HEK293 (cell line): ENCODE measurements at regions not wholly inside any gene's neighbourhood (a gene's known extent, or its start where the extent isn't known, plus 50 kb on each side); places are given as distances from the start of the nearest gene placed in this dataset.

Experiments
- CTCF ChIA-PET: fragments of 350-600 bp; formaldehyde crosslinking; extraction: SDS; loops from one replicate; lab custom pipeline; 2021; ENCODE audit warnings: antibody characterized with exemption; lab: Yijun Ruan, JAX
- POLR2A ChIA-PET: fragments of 300-600 bp; formaldehyde crosslinking; extraction: SDS; loops from one replicate; lab custom pipeline; 2020; ENCODE audit warnings: antibody characterized with exemption, inconsistent platforms; lab: Yijun Ruan, JAX
- H3K27ac ChIP-seq: fragments of 200-500 bp; sonication (Bioruptor generic); 2 replicates; pipeline ENCODE4 v1.5.1; 2014; ENCODE audit warnings: low read depth, low read length, control low read depth, inconsistent platforms; ENCODE audit errors: extremely low read depth
- H3K36me3 ChIP-seq, 2 experiments: fragments of 200-500 bp in 1 of 2; sonication (Bioruptor generic) in 1 of 2; 1 replicate in 1 of 2; 2 replicates in 1 of 2; pipeline ENCODE4 v1.5.1; 2014 to 2017; ENCODE audit warnings: inconsistent platforms in 2 of 2, low read length in 2 of 2; ENCODE audit not compliant: control insufficient read depth in 2 of 2, insufficient read depth in 1 of 2
- H3K4me1 ChIP-seq: fragments of 200-500 bp; sonication (Bioruptor generic); 2 replicates; pipeline ENCODE4 v1.5.1; 2014; ENCODE audit warnings: mild to moderate bottlenecking, low read length, inconsistent platforms; ENCODE audit not compliant: control insufficient read depth, insufficient read depth
- H3K4me3 ChIP-seq: 2 replicates; pipeline ENCODE4 v1.5.1; 2011; ENCODE audit warnings: low read depth, mild to moderate bottlenecking, control low read depth, low read length, moderate library complexity
- H3K9me3 ChIP-seq: fragments of 200-500 bp; sonication (Bioruptor generic); 2 replicates; pipeline ENCODE4 v1.5.1; 2014; ENCODE audit warnings: low read depth, low read length, inconsistent platforms; ENCODE audit not compliant: control insufficient read depth, insufficient read depth
- HOXD13 ChIP-seq: sonication (generic); formaldehyde crosslinking; IDR thresholded peaks from 2 replicates; pipeline ENCODE4 v1.8.0; 2022; ENCODE audit warnings: missing genetic modification reagents, borderline replicate concordance
- ZBTB49 ChIP-seq: fragments of 450-650 bp; formaldehyde crosslinking; IDR thresholded peaks from 2 replicates; pipeline ENCODE4 v1.5.1; 2016; ENCODE audit warnings: missing biosample characterization, missing genetic modification characterization, low read depth
- ZBTB8A ChIP-seq: fragments of 450-650 bp; formaldehyde crosslinking; IDR thresholded peaks from 2 replicates; pipeline ENCODE4 v1.5.1; 2016; ENCODE audit warnings: missing biosample characterization, missing genetic modification characterization
- ZFP37 ChIP-seq: fragments of 450-650 bp; formaldehyde crosslinking; IDR thresholded peaks from 2 replicates; pipeline ENCODE4 v1.5.1; 2016; ENCODE audit warnings: missing biosample characterization, missing genetic modification characterization
- ZIC2 ChIP-seq: fragments of 450-650 bp; formaldehyde crosslinking; IDR thresholded peaks from 2 replicates; pipeline ENCODE4 v1.5.1; 2016; ENCODE audit warnings: missing biosample characterization, missing genetic modification characterization
- ZNF112 ChIP-seq: fragments of 450-650 bp; formaldehyde crosslinking; IDR thresholded peaks from 2 replicates; pipeline ENCODE4 v1.5.0; 2017; ENCODE audit warnings: missing biosample characterization, missing genetic modification characterization
- ZNF140 ChIP-seq: fragments of 450-650 bp; formaldehyde crosslinking; IDR thresholded peaks from 2 replicates; pipeline ENCODE4 v1.5.1; 2016; ENCODE audit warnings: missing biosample characterization, missing genetic modification characterization
- ZNF157 ChIP-seq: fragments of 450-650 bp; formaldehyde crosslinking; IDR thresholded peaks from 2 replicates; pipeline ENCODE4 v1.5.1; 2016; ENCODE audit warnings: missing biosample characterization, missing genetic modification characterization
- ZNF174 ChIP-seq: fragments of 450-650 bp; formaldehyde crosslinking; IDR thresholded peaks from 2 replicates; pipeline ENCODE4 v1.5.0; 2017; ENCODE audit warnings: missing biosample characterization, mild to moderate bottlenecking, missing genetic modification characterization
- ZNF335 ChIP-seq: fragments of 450-650 bp; formaldehyde crosslinking; conservative IDR thresholded peaks from 2 replicates; pipeline ENCODE4 v1.5.1; 2016; ENCODE audit warnings: missing biosample characterization, missing genetic modification characterization
- ZNF394 ChIP-seq: fragments of 450-650 bp; formaldehyde crosslinking; IDR thresholded peaks from 2 replicates; pipeline ENCODE4 v1.5.1; 2016; ENCODE audit warnings: missing biosample characterization, missing genetic modification characterization, mild to moderate bottlenecking, moderate library complexity, borderline replicate concordance
- ZNF514 ChIP-seq: fragments of 450-650 bp; formaldehyde crosslinking; IDR thresholded peaks from 2 replicates; pipeline ENCODE4 v1.5.1; 2016; ENCODE audit warnings: missing biosample characterization, missing genetic modification characterization
- ZNF548 ChIP-seq: fragments of 450-650 bp; formaldehyde crosslinking; IDR thresholded peaks from 2 replicates; pipeline ENCODE4 v1.5.1; 2016; ENCODE audit warnings: missing biosample characterization, missing genetic modification characterization
- ZNF555 ChIP-seq: fragments of 450-650 bp; formaldehyde crosslinking; conservative IDR thresholded peaks from 2 replicates; pipeline ENCODE4 v1.5.1; 2017; ENCODE audit warnings: missing biosample characterization, mild to moderate bottlenecking, missing genetic modification characterization, inconsistent platforms
- ZNF76 ChIP-seq: fragments of 450-650 bp; formaldehyde crosslinking; IDR thresholded peaks from 2 replicates; pipeline ENCODE4; 2016; ENCODE audit warnings: low read depth, missing biosample characterization, missing genetic modification characterization, borderline replicate concordance
- ZSCAN5A ChIP-seq: fragments of 450-650 bp; formaldehyde crosslinking; IDR thresholded peaks from 2 replicates; pipeline ENCODE4 v1.5.1; 2016; ENCODE audit warnings: missing biosample characterization, missing genetic modification characterization

- Histone ChIP-seq H3K27ac (no peak overlapping the region), H3K36me3 (no peaks in the 10 kb centered on the region), H3K9me3 (no peaks in the 10 kb centered on the region), H3K4me1 (no peaks in the 10 kb centered on the region), H3K4me3 (no peak overlapping the region)
- TF ChIP-seq ZNF112 (tag by site-specific recombination) (no peak), ZFP37 (no peak), ZNF548 (tag by site-specific recombination) (no peak)
- ChIA-PET CTCF (interaction anchor here (0.5 to 0.7 kb wide), 3 partner anchors 22 to 976 kb away, joined by 3 to 5 read pairs (median 4); no protein-coding TSS in a partner anchor), POLR2A (no interaction called here)
Observed at GRCh38 chr11:87399341-87399740, 361.6 kb downstream of the TMEM135 start.

GRCh38 chr11:87398931-87399330 is 361.2 kb downstream of the TMEM135 start:
- no peak overlapping the region for H3K4me3 ChIP-seq
- H3K27ac ChIP-seq = no peak overlapping the region
- POLR2A ChIA-PET = no interaction called here
- CTCF ChIA-PET = interaction anchor here (0.7 to 1.2 kb wide), 2 partner anchors 22 to 976 kb away, joined by 3 to 5 read pairs; no protein-coding TSS in a partner anchor
- no peaks in the 10 kb centered on the region for H3K9me3 ChIP-seq
- TF ChIP-seq ZNF335 = no peak
- H3K4me1 ChIP-seq = no peaks in the 10 kb centered on the region
- no peaks in the 10 kb centered on the region for H3K36me3 ChIP-seq

- no peak overlapping the region for H3K27ac ChIP-seq
- no peaks in the 10 kb centered on the region for H3K9me3 ChIP-seq
- TF ChIP-seq ZBTB49 (tag by site-specific recombination) (no peak), ZNF157 (tag by site-specific recombination) (no peak)
- POLR2A ChIA-PET = no interaction called here
- H3K4me3 ChIP-seq = no peak overlapping the region
- CTCF ChIA-PET = interaction anchor here (0.8 kb wide), 1 partner anchor 24 kb away, joined by 4 read pairs; no protein-coding TSS in a partner anchor
- H3K36me3 ChIP-seq = no peaks in the 10 kb centered on the region
- H3K4me1 ChIP-seq = no peaks in the 10 kb centered on the region
Observed at GRCh38 chr11:87397011-87397865, 359.5 kb downstream of the TMEM135 start.

- H3K36me3 ChIP-seq = no peaks in the 10 kb centered on the region
- POLR2A ChIA-PET = no interaction called here
- TF ChIP-seq ZBTB8A = no peak
- no peak for TF ChIP-seq HOXD13 (CRISPR knock-in tag)
- TF ChIP-seq ZNF140 (tag by site-specific recombination) = no peak
- no peak for TF ChIP-seq ZNF555 (tag by site-specific recombination)
- no peak for TF ChIP-seq ZNF76 (tag by site-specific recombination)
- no peak for TF ChIP-seq ZNF394 (tag by site-specific recombination)
- no peak for TF ChIP-seq ZIC2 (tag by site-specific recombination)
- no peak for TF ChIP-seq ZNF174 (tag by site-specific recombination)
- TF ChIP-seq ZSCAN5A (tag by site-specific recombination) = no peak
- no peak for TF ChIP-seq ZNF514 (tag by site-specific recombination)
- H3K9me3 ChIP-seq = no peaks in the 10 kb centered on the region
- no peak overlapping the region for H3K4me3 ChIP-seq
- H3K27ac ChIP-seq = no peak overlapping the region
- no peaks in the 10 kb centered on the region for H3K4me1 ChIP-seq
- CTCF ChIA-PET = no interaction called here
Observed at GRCh38 chr11:87394924-87395323, 357.2 kb downstream of the TMEM135 start.
